MCF 10A (cell line): ENCODE measurements at regions not wholly inside any gene's neighbourhood (a gene's known extent, or its start where the extent isn't known, plus 50 kb on each side); places are given as distances from the start of the nearest gene placed in this dataset.
A peak's percentile ranks its signal among the peaks of the same experiment; 100 is the strongest.

Experiments used
- BruUV-seq: library from RNA; stranded (reverse); fragments of 400-500 nt; replicated peaks from 2 replicates; lab custom pipeline; 2021; lab: Mats Ljungman, UMichigan
- CTCF ChIA-PET: fragments of 300-600 bp; sonication (Branson Sonifier 250); formaldehyde crosslinking; extraction: SDS; loops from one replicate; lab custom pipeline; 2021; ENCODE audit warnings: antibody characterized with exemption, inconsistent platforms; lab: Yijun Ruan, JAX
- POLR2A ChIA-PET: fragments of 300-600, 350-650 bp; sonication (Branson Sonifier 250); formaldehyde crosslinking; extraction: SDS; loops from one replicate; lab custom pipeline; 2020; ENCODE audit warnings: antibody characterized with exemption, inconsistent platforms; lab: Yijun Ruan, JAX
- DNase-seq: peaks from one replicate; pipeline ENCODE4 v3.0.0-alpha.2; 2018; ENCODE audit not compliant: unreplicated experiment
- H3K27ac Mint-ChIP-seq: one replicate; pipeline ENCODE4 v1.8.0; 2022; ENCODE audit warnings: mild to moderate bottlenecking, low read depth, mixed read lengths; ENCODE audit not compliant: unreplicated experiment
- H3K27me3 Mint-ChIP-seq: one replicate; pipeline ENCODE4 v1.8.0; 2022; ENCODE audit warnings: mixed read lengths; ENCODE audit not compliant: insufficient read depth, unreplicated experiment
- H3K36me3 Mint-ChIP-seq: one replicate; pipeline ENCODE4 v1.8.0; 2022; ENCODE audit warnings: mild to moderate bottlenecking, moderate library complexity, mixed read lengths; ENCODE audit not compliant: insufficient read depth, unreplicated experiment
- H3K4me1 Mint-ChIP-seq: one replicate; pipeline ENCODE4 v1.8.0; 2022; ENCODE audit warnings: mixed read lengths; ENCODE audit not compliant: insufficient read depth, unreplicated experiment
- H3K4me3 Mint-ChIP-seq: one replicate; pipeline ENCODE4 v1.8.0; 2022; ENCODE audit warnings: mild to moderate bottlenecking, moderate library complexity, mixed read lengths; ENCODE audit not compliant: unreplicated experiment
- H3K9me3 Mint-ChIP-seq: one replicate; pipeline ENCODE4 v1.8.0; 2022; ENCODE audit warnings: mixed read lengths; ENCODE audit not compliant: unreplicated experiment
- intact Hi-C: fragments of 100-400 bp; cut with micrococcal nuclease; formaldehyde crosslinking; loops from 2 replicates; pipeline ENCODE4 v1.14.1; 2022
- TF ChIP-seq, protein P1 (sequence below): fragments of 200-600 bp; IDR thresholded peaks from one replicate; pipeline ENCODE4 v1.8.0; 2022; ENCODE audit warnings: antibody characterized with exemption, mild to moderate bottlenecking; ENCODE audit not compliant: unreplicated experiment

DNA sequence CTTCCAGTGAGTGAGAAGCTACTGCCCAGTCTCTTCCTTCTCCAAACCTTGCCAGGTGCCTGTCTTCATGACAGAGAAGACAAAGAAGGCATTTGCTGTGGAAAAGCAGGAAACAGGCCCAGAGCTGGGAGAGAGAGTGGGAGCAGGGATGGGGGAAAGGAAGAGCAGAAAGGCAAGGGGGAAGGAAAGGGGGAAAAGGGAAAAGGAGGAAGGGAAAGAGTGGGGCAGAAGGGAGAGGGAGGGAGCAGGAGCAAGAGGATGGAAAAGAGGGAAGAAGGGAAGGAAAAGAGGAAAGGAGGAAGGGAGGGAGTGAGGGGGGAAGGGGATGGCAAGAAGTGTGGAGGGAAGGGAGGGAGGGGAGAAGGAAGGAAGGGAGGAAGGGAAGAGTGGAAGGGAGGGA lies 121.2 kb upstream of the LINGO1 start:
- TF ChIP-seq, protein P1, sequence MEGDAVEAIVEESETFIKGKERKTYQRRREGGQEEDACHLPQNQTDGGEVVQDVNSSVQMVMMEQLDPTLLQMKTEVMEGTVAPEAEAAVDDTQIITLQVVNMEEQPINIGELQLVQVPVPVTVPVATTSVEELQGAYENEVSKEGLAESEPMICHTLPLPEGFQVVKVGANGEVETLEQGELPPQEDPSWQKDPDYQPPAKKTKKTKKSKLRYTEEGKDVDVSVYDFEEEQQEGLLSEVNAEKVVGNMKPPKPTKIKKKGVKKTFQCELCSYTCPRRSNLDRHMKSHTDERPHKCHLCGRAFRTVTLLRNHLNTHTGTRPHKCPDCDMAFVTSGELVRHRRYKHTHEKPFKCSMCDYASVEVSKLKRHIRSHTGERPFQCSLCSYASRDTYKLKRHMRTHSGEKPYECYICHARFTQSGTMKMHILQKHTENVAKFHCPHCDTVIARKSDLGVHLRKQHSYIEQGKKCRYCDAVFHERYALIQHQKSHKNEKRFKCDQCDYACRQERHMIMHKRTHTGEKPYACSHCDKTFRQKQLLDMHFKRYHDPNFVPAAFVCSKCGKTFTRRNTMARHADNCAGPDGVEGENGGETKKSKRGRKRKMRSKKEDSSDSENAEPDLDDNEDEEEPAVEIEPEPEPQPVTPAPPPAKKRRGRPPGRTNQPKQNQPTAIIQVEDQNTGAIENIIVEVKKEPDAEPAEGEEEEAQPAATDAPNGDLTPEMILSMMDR: no peak
- Mint-ChIP-seq H3K9me3 (no peaks in the 10 kb centered on the region), H3K27me3 (peaks cover 19% of the 10 kb centered on the region), H3K4me3 (no peak overlapping the region), H3K36me3 (no peaks in the 10 kb centered on the region), H3K4me1 (no peaks in the 10 kb centered on the region), H3K27ac (no peak overlapping the region)
- ChIA-PET CTCF (no interaction called here), POLR2A (no interaction called here)
- no TSS peak for BruUV-seq
- no peak for DNase-seq
- intact Hi-C loops: no loop called here

DNA sequence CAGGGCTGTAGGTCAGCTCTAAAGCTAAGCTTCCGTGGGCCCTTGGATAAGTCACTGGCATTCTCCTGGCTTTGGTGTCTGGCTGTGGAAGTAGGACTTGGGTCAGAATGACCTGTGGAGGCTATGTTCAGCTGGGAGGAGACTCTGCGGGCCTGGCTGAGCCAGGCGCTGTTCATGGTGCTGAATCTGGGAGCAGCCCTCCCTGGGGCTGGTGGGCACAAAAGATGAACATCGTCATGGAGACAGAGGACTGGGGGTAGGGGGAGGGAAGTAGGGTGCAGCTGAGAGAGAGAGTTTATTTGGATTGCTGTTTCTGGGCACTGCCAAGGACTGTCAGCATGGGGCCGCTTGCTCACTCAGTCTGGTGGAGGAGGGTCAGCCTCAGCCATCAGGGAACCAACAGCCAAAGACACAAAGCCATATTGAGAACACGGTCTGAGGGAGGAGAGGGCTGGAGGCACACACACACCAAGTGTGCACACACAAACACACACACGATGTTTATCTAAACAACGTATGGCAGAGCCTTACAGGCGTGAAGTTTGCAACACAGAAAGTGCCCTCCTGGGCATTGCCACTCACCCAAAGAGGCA lies 120.7 kb upstream of the LINGO1 start:
- POLR2A ChIA-PET: no interaction called here
- Mint-ChIP-seq H3K36me3 (no peaks in the 10 kb centered on the region), H3K4me1 (no peaks in the 10 kb centered on the region), H3K27ac (no peak overlapping the region), H3K9me3 (no peaks in the 10 kb centered on the region), H3K27me3 (peaks cover 19% of the 10 kb centered on the region), H3K4me3 (no peak overlapping the region)
- no TSS peak for BruUV-seq
- TF ChIP-seq, protein P1: no peak
- intact Hi-C loops: no loop called here
- peak; percentile 23 for DNase-seq
- CTCF ChIA-PET: no interaction called here

DNA sequence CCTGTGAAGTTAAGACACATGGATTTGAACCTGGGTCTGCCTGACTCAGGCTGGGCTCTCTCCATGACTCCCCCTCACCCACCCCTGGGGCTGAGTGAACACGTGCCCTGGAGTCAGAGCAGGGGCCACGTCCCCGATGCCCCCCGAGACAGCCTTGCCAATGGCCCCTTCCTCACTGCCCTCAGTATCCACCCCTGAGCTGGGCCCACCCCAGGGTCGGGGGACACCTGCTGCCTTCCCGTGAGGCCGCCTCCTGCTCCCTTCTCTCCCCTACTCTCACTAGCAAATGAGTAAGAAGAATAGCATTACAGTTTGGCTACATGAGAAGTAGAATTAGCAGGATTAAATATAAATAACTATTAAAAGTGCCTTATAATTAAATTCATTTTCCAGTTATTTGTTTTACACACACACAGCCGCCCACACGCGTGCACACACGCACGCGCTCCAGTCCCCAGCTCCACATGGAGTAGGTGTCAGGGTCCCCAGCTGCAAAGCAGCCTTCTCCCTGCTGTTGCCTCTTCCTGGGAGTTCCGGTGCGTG lies 117.4 kb upstream of the LINGO1 start:
- BruUV-seq: no TSS peak
- H3K4me1 Mint-ChIP-seq: no peaks in the 10 kb centered on the region
- no peak overlapping the region for H3K27ac Mint-ChIP-seq
- TF ChIP-seq, protein P1: no peak
- DNase-seq: no peak
- CTCF ChIA-PET: interaction anchor here (0.6 kb wide), 1 partner anchor 1051 kb away, joined by 4 read pairs; no protein-coding TSS in a partner anchor
- POLR2A ChIA-PET: no interaction called here
- H3K9me3 Mint-ChIP-seq: no peaks in the 10 kb centered on the region
- no peaks in the 10 kb centered on the region for H3K27me3 Mint-ChIP-seq
- intact Hi-C loops: no loop called here
- H3K36me3 Mint-ChIP-seq: no peaks in the 10 kb centered on the region
- no peak overlapping the region for H3K4me3 Mint-ChIP-seq

DNA sequence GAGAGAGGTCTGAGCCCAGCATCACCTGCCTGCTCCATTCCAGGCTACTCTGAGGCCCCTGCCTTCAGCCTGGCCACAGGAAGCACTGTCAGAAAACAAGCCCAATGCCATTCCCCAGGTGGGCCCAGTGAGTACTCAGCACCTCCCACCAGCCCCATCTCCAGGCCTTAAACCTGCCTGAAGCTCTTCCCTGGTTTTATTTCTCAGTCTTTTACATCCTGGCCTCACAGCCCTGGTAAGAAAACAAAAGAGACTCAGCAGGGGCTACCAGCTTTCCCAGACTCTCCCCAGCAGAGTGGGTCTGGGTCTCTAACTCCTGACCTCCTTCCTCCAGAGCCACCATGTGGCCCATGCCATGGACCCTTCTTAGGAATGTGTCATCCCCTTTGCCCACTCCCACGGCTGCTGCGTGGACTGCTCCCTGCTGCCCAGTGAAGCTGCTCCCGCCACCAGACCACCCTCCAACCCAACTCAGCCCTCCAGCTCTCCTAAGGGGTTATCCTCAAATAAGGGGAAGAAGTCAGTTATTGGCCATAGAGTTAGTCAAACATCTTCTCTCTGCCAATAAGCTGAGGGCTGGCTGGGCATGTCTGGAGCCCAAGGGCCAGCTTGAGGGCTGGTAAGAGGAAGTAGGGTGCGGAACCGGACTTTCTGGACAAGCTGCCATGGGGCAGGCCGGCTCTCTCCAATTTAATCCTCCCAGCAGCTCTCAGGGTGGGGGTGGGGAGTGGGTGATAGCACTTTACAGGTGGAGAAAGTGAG lies 116.7 kb upstream of the LINGO1 start:
- ChIA-PET CTCF (interaction anchor here (0.6 kb wide), 1 partner anchor 1052 kb away, joined by 4 read pairs; no protein-coding TSS in a partner anchor), POLR2A (no interaction called here)
- Mint-ChIP-seq H3K36me3 (no peaks in the 10 kb centered on the region), H3K4me3 (no peak overlapping the region), H3K27ac (no peak overlapping the region), H3K9me3 (no peaks in the 10 kb centered on the region), H3K4me1 (no peaks in the 10 kb centered on the region), H3K27me3 (no peaks in the 10 kb centered on the region)
- intact Hi-C loops: no loop called here
- no TSS peak for BruUV-seq
- DNase-seq: no peak
- TF ChIP-seq, protein P1: no peak
